PC-3 (cell line): ENCODE measurements at regions not wholly inside any gene's neighbourhood (a gene's known extent, or its start where the extent isn't known, plus 50 kb on each side); places are given as distances from the start of the nearest gene placed in this dataset.

Experiments
- ATAC-seq: fragments of 200-7000 bp; cut with Tn5 transposase; 2 replicates; pipeline ENCODE4 v1.9.1; 2020; ENCODE audit warnings: mild to moderate bottlenecking, moderate library complexity
- BruUV-seq: library from RNA; stranded (reverse); fragments of 400-500 nt; replicated peaks from 2 replicates; lab custom pipeline; 2021; lab: Mats Ljungman, UMichigan
- CTCF ChIA-PET: fragments of 300-600 bp; sonication (Branson Sonifier 250); formaldehyde crosslinking; loops from one replicate; lab custom pipeline; 2022; ENCODE audit warnings: antibody characterized with exemption; lab: Charles Lee
- POLR2A ChIA-PET: fragments of 300-600 bp; sonication (Branson Sonifier 250); formaldehyde crosslinking; loops from one replicate; lab custom pipeline; 2022; ENCODE audit warnings: antibody characterized with exemption; ENCODE audit not compliant: unreplicated experiment; lab: Charles Lee
- DNase-seq: peaks from one replicate; pipeline ENCODE4 v3.0.0-alpha.2; 2015
- H2AFZ ChIP-seq: fragments of 300-600 bp; sonication (generic); 2 replicates; pipeline ENCODE4 v1.6.0; 2016; ENCODE audit warnings: antibody characterized with exemption, low read length
- H3F3A ChIP-seq: fragments of 300-600 bp; sonication (generic); one replicate; pipeline ENCODE4 v1.6.0; 2017; ENCODE audit warnings: antibody characterized with exemption, low read length, control low read depth, mild to moderate bottlenecking; ENCODE audit not compliant: unreplicated experiment
- H3K27ac ChIP-seq: fragments of 300-600 bp; sonication (generic); 2 replicates; pipeline ENCODE4 v1.5.1; 2016; ENCODE audit warnings: mild to moderate bottlenecking, low read length
- H3K27me3 ChIP-seq: fragments of 300-600 bp; sonication (generic); 2 replicates; pipeline ENCODE4 v1.6.1; 2016; ENCODE audit warnings: low read length, mixed read lengths
- H3K36me3 ChIP-seq: fragments of 300-600 bp; sonication (generic); 2 replicates; pipeline ENCODE4 v1.6.1; 2016; ENCODE audit warnings: low read depth, mixed run types, low read length, mixed read lengths
- H3K4me1 ChIP-seq: fragments of 300-600 bp; sonication (generic); 2 replicates; pipeline ENCODE4 v1.5.1; 2016; ENCODE audit warnings: low read length; ENCODE audit not compliant: insufficient read depth
- H3K4me2 ChIP-seq: fragments of 300-600 bp; sonication (generic); 2 replicates; pipeline ENCODE4 v1.6.0; 2016; ENCODE audit warnings: low read length
- H3K4me3 ChIP-seq: fragments of 300-600 bp; sonication (generic); 2 replicates; pipeline ENCODE4 v1.5.1; 2016; ENCODE audit warnings: mild to moderate bottlenecking, low read length, mixed read lengths
- H3K79me2 ChIP-seq: fragments of 300-600 bp; sonication (generic); 2 replicates; pipeline ENCODE4 v1.6.1; 2017; ENCODE audit warnings: low read length, mixed read lengths
- H3K9ac ChIP-seq: fragments of 300-600 bp; sonication (generic); 2 replicates; pipeline ENCODE4 v1.6.0; 2016; ENCODE audit warnings: mild to moderate bottlenecking, low read length
- H3K9me2 ChIP-seq: fragments of 300-600 bp; sonication (generic); replicated peaks from 2 replicates; pipeline ENCODE4 v1.6.1; 2016; ENCODE audit warnings: mixed run types, low read length, mixed read lengths
- H3K9me3 ChIP-seq: fragments of 300-600 bp; sonication (generic); 2 replicates; pipeline ENCODE4 v1.6.1; 2016; ENCODE audit warnings: low read length, mixed read lengths
- H4K20me1 ChIP-seq: fragments of 300-600 bp; sonication (generic); 2 replicates; pipeline ENCODE4 v1.6.1; 2016; ENCODE audit warnings: low read length, mixed read lengths
- EZH2 ChIP-seq: fragments of 300-600 bp; sonication (generic); IDR thresholded peaks from one replicate; pipeline ENCODE4 v1.6.1; 2017; ENCODE audit warnings: antibody characterized with exemption, mild to moderate bottlenecking, low read length; ENCODE audit not compliant: unreplicated experiment
- EZH2phosphoT487 ChIP-seq: fragments of 300-600 bp; sonication (generic); IDR thresholded peaks from 2 replicates; pipeline ENCODE4 v1.6.1; 2018; ENCODE audit warnings: mild to moderate bottlenecking, antibody characterized with exemption, low read length, borderline replicate concordance
- intact Hi-C: fragments of 100-400 bp; cut with micrococcal nuclease; formaldehyde crosslinking; loops from 2 replicates; pipeline ENCODE4 v1.9.0; 2023
- TF ChIP-seq, protein P1 (sequence below): fragments of 300-600 bp; sonication (generic); conservative IDR thresholded peaks from 2 replicates; pipeline ENCODE4 v1.5.1; 2017; ENCODE audit warnings: antibody characterized with exemption, low read depth, mild to moderate bottlenecking, low read length

DNA sequence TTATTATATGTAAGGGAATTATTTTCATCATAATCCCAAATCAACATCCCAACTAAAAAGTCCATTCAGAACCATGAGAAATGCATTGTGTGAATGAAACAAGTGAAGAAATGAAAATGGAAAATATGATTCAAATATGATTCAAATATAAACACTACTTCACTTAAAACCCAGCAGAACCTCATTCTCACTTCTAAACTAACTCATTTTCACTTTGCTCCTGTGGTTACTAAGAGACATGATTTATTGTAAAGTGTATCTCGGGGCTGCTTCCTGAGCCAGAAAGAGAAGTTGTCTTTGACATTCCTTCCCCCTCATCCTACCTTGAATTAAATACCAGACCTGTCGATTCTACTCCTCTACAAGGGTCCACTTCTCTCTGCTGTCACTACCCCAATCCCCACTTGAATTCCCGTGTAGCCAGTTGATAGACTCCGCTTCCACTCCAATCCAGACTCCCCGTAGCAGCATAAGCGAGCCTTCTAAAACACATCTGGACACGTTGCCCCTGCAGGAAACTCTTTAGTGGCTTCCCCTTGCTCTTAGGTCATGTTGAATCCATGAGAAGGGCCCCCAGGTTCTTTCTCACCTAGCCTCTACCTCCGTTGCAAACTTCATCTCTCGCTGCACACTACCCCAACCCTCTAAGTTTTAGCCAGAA is 697.0 kb upstream of the ID2 start:
- CTCF ChIA-PET = no interaction called here
- TF ChIP-seq EZH2phosphoT487 (no peak), EZH2 (no peak)
- TF ChIP-seq, protein P1, sequence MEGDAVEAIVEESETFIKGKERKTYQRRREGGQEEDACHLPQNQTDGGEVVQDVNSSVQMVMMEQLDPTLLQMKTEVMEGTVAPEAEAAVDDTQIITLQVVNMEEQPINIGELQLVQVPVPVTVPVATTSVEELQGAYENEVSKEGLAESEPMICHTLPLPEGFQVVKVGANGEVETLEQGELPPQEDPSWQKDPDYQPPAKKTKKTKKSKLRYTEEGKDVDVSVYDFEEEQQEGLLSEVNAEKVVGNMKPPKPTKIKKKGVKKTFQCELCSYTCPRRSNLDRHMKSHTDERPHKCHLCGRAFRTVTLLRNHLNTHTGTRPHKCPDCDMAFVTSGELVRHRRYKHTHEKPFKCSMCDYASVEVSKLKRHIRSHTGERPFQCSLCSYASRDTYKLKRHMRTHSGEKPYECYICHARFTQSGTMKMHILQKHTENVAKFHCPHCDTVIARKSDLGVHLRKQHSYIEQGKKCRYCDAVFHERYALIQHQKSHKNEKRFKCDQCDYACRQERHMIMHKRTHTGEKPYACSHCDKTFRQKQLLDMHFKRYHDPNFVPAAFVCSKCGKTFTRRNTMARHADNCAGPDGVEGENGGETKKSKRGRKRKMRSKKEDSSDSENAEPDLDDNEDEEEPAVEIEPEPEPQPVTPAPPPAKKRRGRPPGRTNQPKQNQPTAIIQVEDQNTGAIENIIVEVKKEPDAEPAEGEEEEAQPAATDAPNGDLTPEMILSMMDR = no peak

DNA sequence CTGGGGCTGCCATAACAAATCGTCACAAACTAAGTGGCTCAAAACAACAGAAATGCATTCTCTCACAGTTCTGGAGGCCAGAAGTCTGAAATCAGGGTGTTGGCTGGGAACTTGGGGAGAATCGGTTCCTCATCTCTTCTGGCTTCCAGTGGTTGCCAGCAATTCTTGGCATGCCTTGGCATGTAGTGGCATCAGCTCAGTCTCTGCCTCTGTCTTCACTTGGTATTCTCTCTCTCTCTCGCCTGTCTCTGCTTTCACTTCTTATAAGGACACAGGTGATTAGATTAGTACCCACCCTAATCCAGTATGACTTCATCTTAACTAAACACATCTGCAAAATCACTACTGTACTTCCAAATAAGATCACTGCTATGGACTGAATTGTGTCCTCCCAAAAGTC is 695.4 kb upstream of the ID2 start:
- Histone ChIP-seq H3K9me3 (no peaks in the 10 kb centered on the region), H3K79me2 (no peaks in the 10 kb centered on the region), H3K4me2 (no peak overlapping the region), H3K27ac (no peak overlapping the region), H3K9ac (no peak overlapping the region), H3K4me3 (no peak overlapping the region), H4K20me1 (no peaks in the 10 kb centered on the region), H3K36me3 (no peaks in the 10 kb centered on the region), H3K4me1 (0 out of 2 replicates have a peak, but pooled peaks cover 3% of the 10 kb centered on the region), H3K9me2 (no peaks in the 10 kb centered on the region), H2AFZ (no peak overlapping the region), H3K27me3 (no peaks in the 10 kb centered on the region), H3F3A (no peaks in the 10 kb centered on the region)
- TF ChIP-seq EZH2phosphoT487 = no peak
- TF ChIP-seq, protein P1 = no peak
- TF ChIP-seq EZH2 = no peak
- intact Hi-C loops = loop anchor here (10.0 kb wide), 1 partner anchor 122 kb away; no protein-coding TSS in a partner anchor
- no TSS peak for BruUV-seq
- POLR2A ChIA-PET = interaction anchor here (0.5 kb wide), 1 partner anchor 256 kb away, joined by 6 read pairs; no protein-coding TSS in a partner anchor
- no peak for ATAC-seq
- no peak for DNase-seq
- CTCF ChIA-PET = no interaction called here

More for the DNA sequence above, 697.0 kb upstream of the ID2 start:
- intact Hi-C loops = loop anchor here (10.0 kb wide), 1 partner anchor 120 kb away; no protein-coding TSS in a partner anchor
- H3K36me3 ChIP-seq = no peaks in the 10 kb centered on the region
- POLR2A ChIA-PET = no interaction called here
- H4K20me1 ChIP-seq = no peaks in the 10 kb centered on the region
- H2AFZ ChIP-seq = no peak overlapping the region
- no peaks in the 10 kb centered on the region for H3K79me2 ChIP-seq
- H3K27me3 ChIP-seq = no peaks in the 10 kb centered on the region
- no peak overlapping the region for H3K4me3 ChIP-seq
- no peaks in the 10 kb centered on the region for H3F3A ChIP-seq
- H3K27ac ChIP-seq = no peak overlapping the region
- no peak overlapping the region for H3K9ac ChIP-seq
- H3K4me2 ChIP-seq = no peak overlapping the region
- ATAC-seq (no peak), DNase-seq (no peak)
- no TSS peak for BruUV-seq
- H3K9me3 ChIP-seq = no peaks in the 10 kb centered on the region
- H3K4me1 ChIP-seq = 0 out of 2 replicates have a peak, but pooled peaks cover 3% of the 10 kb centered on the region
- no peaks in the 10 kb centered on the region for H3K9me2 ChIP-seq

- no peak overlapping the region for H3K9ac ChIP-seq
- no peak overlapping the region for H3K27ac ChIP-seq
- ChIA-PET CTCF (no interaction called here), POLR2A (no interaction called here)
- no peaks in the 10 kb centered on the region for H3K79me2 ChIP-seq
- no peak for DNase-seq
- no peak overlapping the region for H2AFZ ChIP-seq
- BruUV-seq = no TSS peak
- H3F3A ChIP-seq = no peaks in the 10 kb centered on the region
- H3K9me2 ChIP-seq = no peaks in the 10 kb centered on the region
- H3K27me3 ChIP-seq = no peaks in the 10 kb centered on the region
- H3K4me1 ChIP-seq = 0 out of 2 replicates have a peak, but pooled peaks cover 3% of the 10 kb centered on the region
- H3K36me3 ChIP-seq = no peaks in the 10 kb centered on the region
- ATAC-seq = peak; percentile 27; the same call in 1 of the 2 replicates
- H3K9me3 ChIP-seq = no peaks in the 10 kb centered on the region
- H3K4me2 ChIP-seq = no peak overlapping the region
- intact Hi-C loops = loop anchor here (10.0 kb wide), 1 partner anchor 123 kb away; no protein-coding TSS in a partner anchor
- H4K20me1 ChIP-seq = no peaks in the 10 kb centered on the region
- H3K4me3 ChIP-seq = no peak overlapping the region
- TF ChIP-seq EZH2 (no peak), EZH2phosphoT487 (no peak)
- TF ChIP-seq, protein P1 = no peak
Measured at GRCh38 chr2:7987992-7988391, 693.9 kb upstream of the ID2 start.
